ENCODE measurements at regions not wholly inside any gene's neighbourhood (a gene's known extent, or its start where the extent isn't known, plus 50 kb on each side); places are given as distances from the start of the nearest gene placed in this dataset.
"Not testable (repeated sequence)": the region's sequence is repeated elsewhere in the genome, so short reads cannot be mapped to it uniquely, and the experiment has no call there.

DNA sequence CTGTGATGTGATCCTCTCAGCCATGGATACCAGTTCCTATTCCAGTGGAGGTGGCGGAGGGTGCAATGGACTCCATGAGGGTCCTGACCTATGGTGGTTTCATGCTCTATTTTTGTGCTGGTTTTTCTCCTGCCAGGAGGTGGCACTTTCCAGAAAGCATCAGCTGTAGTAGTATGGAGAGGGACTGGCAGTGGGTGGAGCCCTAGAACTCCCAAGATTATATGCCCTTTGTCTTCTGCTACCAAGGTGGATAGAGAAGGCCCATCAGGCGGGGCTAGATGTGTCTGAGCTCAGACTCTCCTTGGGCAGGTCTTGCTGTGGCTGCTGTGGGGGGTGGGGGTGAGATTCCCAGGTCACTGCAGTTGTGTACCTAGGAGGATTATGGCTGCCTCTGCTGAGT is 104.5 kb upstream of the S1PR3 start:
- H3K9ac ChIP-seq (ENCODE audit: low read length); H2AFZ ChIP-seq (ENCODE audit: insufficient read depth, low read depth, low read length, poor library complexity, severe bottlenecking): not testable (repeated sequence)

DNA sequence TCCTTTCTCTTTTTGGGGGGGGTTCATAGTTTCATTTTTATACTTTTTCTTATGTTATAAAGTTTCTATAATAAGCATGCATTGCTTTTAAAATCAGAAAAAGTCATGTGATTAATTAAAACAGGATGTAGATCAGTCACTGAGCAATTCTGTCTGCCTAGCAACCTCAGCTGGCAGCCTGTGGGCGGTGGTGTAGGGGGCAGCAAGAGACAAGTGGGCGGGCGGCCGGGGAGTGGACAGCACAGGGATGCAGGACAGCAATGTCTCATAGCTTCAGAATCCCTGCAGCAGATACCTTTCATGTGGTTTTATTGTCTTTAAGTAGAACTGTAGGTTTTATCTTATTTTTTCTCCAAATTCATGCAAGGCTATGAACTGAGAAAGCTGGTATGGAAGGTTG is 101.9 kb upstream of the S1PR3 start:
- peaks cover 27% of the 10 kb centered on the region for H3K27me3 Mint-ChIP-seq
- Histone ChIP-seq H3K27ac (ENCODE audit: low read length in 2 of 2) (no peak overlapping the region), H2AFZ (ENCODE audit: insufficient read depth, low read depth, low read length, poor library complexity, severe bottlenecking) (no peak overlapping the region), H4K20me1 (ENCODE audit: control insufficient read depth, insufficient read depth, low read length, poor library complexity, severe bottlenecking) (no peaks in the 10 kb centered on the region), H3K27me3 (replicated peaks in 1 of 4; ENCODE audit: control extremely low read depth in 1 of 4, control insufficient read depth in 3 of 4, insufficient read depth in 4 of 4, low read length in 3 of 4) (peaks cover 0 to 7% (median 0%) of the 10 kb centered on the region in 4 experiments), H3K4me2 (replicated peaks; ENCODE audit: low read depth, low read length, poor library complexity, severe bottlenecking) (no peak overlapping the region), H3K4me1 (ENCODE audit: control insufficient read depth in 2 of 2, insufficient read depth in 2 of 2, low read length in 2 of 2) (peaks cover 3 to 4% of the 10 kb centered on the region in 2 donors), H3K9me3 (ENCODE audit: control extremely low read depth in 1 of 3, control insufficient read depth in 2 of 3, insufficient read depth in 1 of 3, low read length in 2 of 3) (peaks cover 0 to 15% (median 0%) of the 10 kb centered on the region in 3 donors), H3K4me3 (ENCODE audit: control extremely low read depth in 1 of 5, extremely low read depth in 1 of 5, insufficient read depth in 1 of 5, low read depth in 2 of 5, low read length in 4 of 5) (no peak overlapping the region), H3K79me2 (ENCODE audit: control insufficient read depth, insufficient read depth, low read length) (no peaks in the 10 kb centered on the region), H3K36me3 (replicated peaks in 1 of 2; ENCODE audit: control extremely low read depth in 1 of 2, control insufficient read depth in 1 of 2, extremely low read depth in 1 of 2, insufficient read depth in 2 of 2, low read length in 1 of 2) (no peaks in the 10 kb centered on the region), H3K9ac (ENCODE audit: low read length) (no peak overlapping the region)
- ChIA-PET POLR2A (no interaction called here), CTCF (no interaction called here)
- 100% methylated on average over 4 of the region's 4 CpGs for WGBS (ENCODE audit: insufficient coverage)
- no peak overlapping the region for H3K4me3 Mint-ChIP-seq
- no peak overlapping the region for H3K27ac Mint-ChIP-seq
- no peaks in the 10 kb centered on the region for H3K9me3 Mint-ChIP-seq (ENCODE audit: insufficient read depth)
- intact Hi-C loops (cut with micrococcal nuclease): no loop called here
- no peak for ATAC-seq (ENCODE audit: low read depth)
- TF ChIP-seq, protein P1, sequence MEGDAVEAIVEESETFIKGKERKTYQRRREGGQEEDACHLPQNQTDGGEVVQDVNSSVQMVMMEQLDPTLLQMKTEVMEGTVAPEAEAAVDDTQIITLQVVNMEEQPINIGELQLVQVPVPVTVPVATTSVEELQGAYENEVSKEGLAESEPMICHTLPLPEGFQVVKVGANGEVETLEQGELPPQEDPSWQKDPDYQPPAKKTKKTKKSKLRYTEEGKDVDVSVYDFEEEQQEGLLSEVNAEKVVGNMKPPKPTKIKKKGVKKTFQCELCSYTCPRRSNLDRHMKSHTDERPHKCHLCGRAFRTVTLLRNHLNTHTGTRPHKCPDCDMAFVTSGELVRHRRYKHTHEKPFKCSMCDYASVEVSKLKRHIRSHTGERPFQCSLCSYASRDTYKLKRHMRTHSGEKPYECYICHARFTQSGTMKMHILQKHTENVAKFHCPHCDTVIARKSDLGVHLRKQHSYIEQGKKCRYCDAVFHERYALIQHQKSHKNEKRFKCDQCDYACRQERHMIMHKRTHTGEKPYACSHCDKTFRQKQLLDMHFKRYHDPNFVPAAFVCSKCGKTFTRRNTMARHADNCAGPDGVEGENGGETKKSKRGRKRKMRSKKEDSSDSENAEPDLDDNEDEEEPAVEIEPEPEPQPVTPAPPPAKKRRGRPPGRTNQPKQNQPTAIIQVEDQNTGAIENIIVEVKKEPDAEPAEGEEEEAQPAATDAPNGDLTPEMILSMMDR (IDR thresholded peaks at IDR 0.05): no peak
- TF ChIP-seq EZH2 (IDR thresholded peaks at IDR 0.05; ENCODE audit: borderline replicate concordance, insufficient read depth, low read depth, low read length, poor library complexity, severe bottlenecking): no peak
- no peak for DNase-seq
- peaks cover 8% of the 10 kb centered on the region for H3K4me1 Mint-ChIP-seq

More for the DNA sequence above, 104.5 kb upstream of the S1PR3 start:
- H3K4me2 ChIP-seq (replicated peaks; ENCODE audit: low read depth, low read length, poor library complexity, severe bottlenecking); H3K4me1 ChIP-seq (ENCODE audit: control insufficient read depth in 2 of 2, insufficient read depth in 2 of 2, low read length in 2 of 2); H3K79me2 ChIP-seq (ENCODE audit: control insufficient read depth, insufficient read depth, low read length); H4K20me1 ChIP-seq (ENCODE audit: control insufficient read depth, insufficient read depth, low read length, poor library complexity, severe bottlenecking); H3K4me3 ChIP-seq (ENCODE audit: control extremely low read depth in 1 of 5, extremely low read depth in 1 of 5, insufficient read depth in 1 of 5, low read depth in 2 of 5, low read length in 4 of 5); intact Hi-C loops (cut with micrococcal nuclease); H3K27ac Mint-ChIP-seq; H3K36me3 ChIP-seq (replicated peaks in 1 of 2; ENCODE audit: control extremely low read depth in 1 of 2, control insufficient read depth in 1 of 2, extremely low read depth in 1 of 2, insufficient read depth in 2 of 2, low read length in 1 of 2); CTCF ChIA-PET; H3K27me3 Mint-ChIP-seq; H3K27me3 ChIP-seq (replicated peaks in 1 of 4; ENCODE audit: control extremely low read depth in 1 of 4, control insufficient read depth in 3 of 4, insufficient read depth in 4 of 4, low read length in 3 of 4); H3K4me3 Mint-ChIP-seq; POLR2A ChIA-PET; H3K9me3 Mint-ChIP-seq (ENCODE audit: insufficient read depth); H3K27ac ChIP-seq (ENCODE audit: low read length in 2 of 2); DNase-seq; ATAC-seq (ENCODE audit: low read depth): not testable (repeated sequence)
- 50% methylated on average over 2 of the region's 2 CpGs for WGBS (ENCODE audit: insufficient coverage)
- H3K4me1 Mint-ChIP-seq: peaks cover 13% of the 10 kb centered on the region
- H3K9me3 ChIP-seq (ENCODE audit: control extremely low read depth in 1 of 3, control insufficient read depth in 2 of 3, insufficient read depth in 1 of 3, low read length in 2 of 3): peaks cover 0 to 15% (median 4%) of the 10 kb centered on the region in 3 donors

Data from B cell (primary cell).